A204.1 (cell line): ENCODE measurements at regions not wholly inside any gene's neighbourhood (a gene's known extent, or its start where the extent isn't known, plus 50 kb on each side); places are given as distances from the start of the nearest gene placed in this dataset.
"Not testable (repeated sequence)": the region's sequence is repeated elsewhere in the genome, so short reads cannot be mapped to it uniquely, and the experiment has no call there.

ENCODE experiments used
- FAIRE-seq: peaks from 2 replicates; lab custom pipeline; 2012; peaks lifted over from hg19 to GRCh38; lab: Jason Lieb, UNC

DNA sequence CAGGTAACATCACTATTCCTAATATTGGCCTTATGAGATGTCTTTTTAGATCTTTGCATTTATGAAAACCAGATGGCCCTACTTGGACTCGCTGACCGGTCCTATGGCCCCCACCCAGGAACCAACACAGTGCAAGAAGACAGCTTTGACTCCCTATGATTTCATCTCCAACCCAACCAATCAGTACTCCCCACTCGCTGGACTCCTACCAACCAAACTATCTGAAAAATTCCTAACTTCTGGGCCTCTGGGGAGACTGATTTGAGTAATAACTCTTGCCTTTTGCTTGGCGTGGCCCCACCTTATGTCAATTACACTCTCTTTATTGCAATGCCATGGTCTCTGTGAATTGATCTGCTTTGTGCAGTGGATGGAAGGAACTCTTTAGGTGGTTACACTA is 828.9 kb downstream of the CDH11 start:
- FAIRE-seq, result no peak

DNA sequence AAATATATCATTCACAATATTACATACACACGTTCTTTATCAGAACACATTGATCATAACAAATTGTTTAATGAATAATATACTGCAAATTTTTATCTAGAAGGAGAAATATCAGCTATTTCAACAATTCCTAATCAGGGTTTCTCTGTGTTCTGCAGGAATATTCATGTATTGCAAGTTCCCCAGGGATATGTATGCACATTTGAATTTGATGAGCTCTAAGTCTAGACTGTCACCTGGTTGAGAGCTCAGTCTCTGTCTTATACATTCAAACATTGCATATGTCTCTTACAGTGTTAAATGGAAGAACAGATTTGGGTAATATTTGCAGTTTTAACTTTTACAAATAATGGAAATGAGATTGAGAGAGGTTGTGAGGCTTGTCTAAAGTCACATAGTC is 829.7 kb downstream of the CDH11 start:
- FAIRE-seq, result no peak

DNA sequence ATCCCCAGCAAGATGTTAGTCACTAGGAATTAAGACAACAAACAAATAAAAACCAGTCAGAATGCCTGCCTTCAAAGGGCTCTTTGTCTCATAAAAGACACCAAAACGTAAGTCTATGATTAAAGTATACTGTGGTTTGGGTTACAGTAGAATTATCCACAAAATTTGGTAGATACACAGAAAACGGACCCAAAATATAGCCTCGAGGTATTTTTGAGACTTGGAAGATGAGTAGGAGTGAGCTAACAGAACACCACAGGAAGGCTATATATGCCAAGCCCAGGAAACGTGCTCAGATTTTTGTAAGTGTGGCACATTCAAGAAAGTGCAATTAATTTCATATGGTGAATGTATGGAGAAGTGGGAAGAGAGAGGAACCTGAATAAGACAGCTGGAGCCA is 831.4 kb downstream of the CDH11 start:
- no peak for FAIRE-seq

DNA sequence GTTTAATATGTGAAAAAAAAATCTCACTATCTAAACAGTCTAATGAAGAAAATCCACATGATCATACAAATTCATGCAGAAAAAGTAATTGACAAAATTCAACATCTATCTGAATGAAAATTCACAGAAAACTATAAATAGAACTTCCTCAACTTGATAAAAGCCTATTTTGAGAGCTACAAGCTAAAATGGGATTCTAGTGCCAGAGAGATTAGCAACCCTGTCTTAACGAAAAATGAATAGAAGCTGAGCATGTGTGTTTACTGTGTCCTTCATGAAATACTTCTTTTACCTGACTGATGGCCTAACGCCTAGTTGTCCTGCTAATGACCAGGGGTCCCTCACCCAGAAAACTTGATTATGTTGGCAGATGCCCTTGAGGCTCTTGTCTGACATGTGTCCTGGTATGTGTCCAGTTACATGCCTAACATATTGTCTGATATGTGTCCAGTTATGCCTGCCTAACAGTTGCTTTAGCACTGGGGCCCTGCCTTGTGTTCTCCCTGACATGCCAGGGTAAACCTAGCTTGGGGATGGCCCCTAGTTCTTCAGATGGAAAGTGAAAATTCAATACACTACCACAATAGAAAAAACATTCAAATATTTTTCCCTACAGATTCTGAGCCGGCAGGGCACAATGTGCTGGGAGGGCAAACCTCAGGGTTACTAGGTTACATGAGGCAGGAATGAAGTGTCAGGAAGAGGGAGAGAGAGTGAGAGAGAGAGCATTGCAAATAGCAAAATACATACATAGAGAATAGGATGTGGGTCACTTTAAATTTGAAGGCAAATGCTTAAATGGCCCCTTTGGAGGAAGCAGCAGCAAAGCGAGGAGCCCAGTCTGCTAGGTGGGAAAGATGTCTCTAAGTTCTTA is 834.0 kb downstream of the CDH11 start:
- FAIRE-seq, result no peak

DNA sequence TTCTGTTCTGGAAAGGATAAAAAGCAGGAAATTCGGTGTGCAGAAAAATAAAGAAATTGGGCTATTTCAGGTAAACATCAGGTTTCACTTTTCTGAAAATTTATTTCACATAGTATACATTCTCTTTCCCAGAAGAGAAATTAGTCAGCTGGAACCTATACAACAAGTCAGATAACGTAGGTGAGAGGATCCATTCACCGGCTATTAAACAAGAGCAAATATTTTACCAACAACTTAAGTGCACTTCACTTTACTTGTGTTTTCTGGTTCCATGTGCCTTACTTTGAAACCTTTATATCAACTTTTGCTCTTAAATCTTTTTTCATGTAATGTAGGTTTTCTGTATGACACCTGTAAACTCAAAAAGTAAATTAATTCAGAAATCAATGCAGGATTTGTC is 839.7 kb downstream of the CDH11 start:
- FAIRE-seq, result no peak

DNA sequence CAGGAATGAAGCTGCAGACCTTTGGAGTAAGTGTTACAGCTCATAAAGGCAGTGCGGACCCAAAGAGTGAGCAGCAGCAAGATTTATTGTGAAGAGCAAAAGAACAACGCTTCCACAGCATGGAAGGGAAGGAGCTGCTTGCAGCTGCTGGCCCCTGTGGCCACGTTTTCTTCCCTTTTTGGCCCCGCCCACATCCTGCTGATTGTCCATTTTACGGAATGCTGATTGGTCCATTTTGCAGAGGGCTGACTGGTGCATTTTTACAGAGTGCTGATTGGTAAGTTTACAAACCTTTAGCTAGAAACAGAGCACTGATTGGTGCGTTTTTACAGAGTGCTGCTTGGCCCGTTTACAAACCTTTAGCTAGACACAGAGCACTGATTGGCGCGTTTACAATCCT is 841.5 kb downstream of the CDH11 start:
- FAIRE-seq, result no peak

DNA sequence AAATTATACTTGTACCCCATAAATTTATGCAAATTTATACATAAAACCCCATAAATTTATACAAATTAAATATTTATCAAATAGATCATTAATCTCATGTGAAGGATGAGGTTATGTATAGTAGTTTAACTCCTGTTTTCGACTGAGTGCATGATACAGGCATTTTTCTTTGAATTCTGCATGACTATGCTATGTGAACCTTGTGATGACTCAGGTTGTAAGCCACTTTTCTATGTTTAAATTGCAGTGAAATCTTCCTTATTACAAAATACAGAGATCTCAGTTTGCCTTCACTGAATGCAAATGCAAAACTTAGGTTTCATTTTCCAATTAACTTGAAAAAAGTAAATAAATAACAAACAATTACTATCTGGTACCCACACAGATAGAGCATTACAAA is 843.7 kb downstream of the CDH11 start:
- no peak for FAIRE-seq

DNA sequence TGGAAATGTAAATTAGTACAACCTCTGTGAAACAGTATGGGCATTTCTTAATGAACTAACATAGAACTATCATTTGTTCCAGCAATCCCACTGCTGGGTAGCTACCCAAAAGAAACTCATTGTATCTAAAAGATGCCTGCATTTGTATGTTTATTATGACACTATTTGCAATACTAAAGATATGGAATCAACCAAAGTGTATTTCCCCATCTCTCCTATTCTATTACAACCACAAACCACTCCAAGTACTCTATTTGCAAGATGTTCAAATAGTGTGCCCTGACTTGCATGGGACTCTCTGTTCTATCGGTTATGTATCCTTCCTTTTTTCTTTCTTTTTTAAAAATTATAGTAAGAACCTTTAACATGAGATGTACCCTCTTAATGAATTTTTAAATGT is 845.2 kb downstream of the CDH11 start:
- FAIRE-seq, result no peak

DNA sequence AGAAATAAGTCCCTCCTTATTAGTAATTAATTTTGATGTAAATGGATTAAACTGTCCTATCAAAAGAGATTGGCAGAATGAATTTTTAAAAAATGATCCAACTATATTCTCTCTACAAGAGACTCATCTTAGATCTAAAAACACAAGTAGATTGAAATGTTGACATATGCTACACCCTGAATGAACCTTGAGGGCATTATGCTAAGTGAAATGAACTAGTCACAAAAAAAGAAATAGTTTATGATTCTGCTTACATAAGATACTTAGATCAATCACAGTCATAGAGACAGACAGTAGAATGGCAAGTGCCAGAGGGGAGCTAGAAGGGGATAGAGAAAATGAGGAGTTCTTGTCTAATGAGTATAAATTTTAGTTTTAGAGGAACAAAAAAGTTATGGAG is 849.8 kb downstream of the CDH11 start:
- FAIRE-seq, result no peak

DNA sequence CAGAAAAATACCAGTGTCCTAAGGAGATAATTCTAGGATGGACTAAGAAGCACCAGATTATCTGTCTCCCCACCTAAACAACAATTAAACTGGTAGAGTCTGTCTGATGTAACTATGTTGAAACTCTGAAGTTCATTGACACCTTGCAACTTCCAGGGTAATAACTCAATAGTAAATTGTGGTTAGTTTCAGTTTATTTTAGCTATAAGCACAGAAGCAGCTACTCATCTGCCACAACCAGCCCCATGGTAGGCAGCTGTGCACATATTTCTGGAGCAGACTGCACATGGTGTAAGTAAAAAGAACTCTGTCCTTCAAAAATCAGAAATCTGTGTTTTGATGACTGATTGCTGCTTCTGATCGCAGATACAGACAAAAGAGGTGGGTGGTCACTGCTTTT is 852.1 kb downstream of the CDH11 start:
- no peak for FAIRE-seq

DNA sequence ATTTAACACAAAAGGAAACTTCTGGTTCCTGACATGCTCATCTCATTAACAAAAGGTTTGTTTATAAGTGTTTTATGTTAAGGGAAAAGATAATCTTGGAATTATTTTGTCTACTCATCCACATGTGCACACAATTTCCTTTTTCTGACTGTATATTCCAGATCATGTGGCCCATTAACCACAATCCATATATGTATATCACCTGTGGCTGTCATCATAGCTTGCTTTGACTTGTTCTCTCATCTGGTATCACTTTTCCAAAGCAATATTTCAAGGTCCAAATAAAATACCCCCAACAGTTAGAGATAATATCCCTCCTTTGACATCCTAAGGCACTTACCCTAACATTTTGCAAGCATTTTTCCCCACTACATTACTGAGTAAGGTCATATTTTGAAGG is 856.1 kb downstream of the CDH11 start:
- no peak for FAIRE-seq

DNA sequence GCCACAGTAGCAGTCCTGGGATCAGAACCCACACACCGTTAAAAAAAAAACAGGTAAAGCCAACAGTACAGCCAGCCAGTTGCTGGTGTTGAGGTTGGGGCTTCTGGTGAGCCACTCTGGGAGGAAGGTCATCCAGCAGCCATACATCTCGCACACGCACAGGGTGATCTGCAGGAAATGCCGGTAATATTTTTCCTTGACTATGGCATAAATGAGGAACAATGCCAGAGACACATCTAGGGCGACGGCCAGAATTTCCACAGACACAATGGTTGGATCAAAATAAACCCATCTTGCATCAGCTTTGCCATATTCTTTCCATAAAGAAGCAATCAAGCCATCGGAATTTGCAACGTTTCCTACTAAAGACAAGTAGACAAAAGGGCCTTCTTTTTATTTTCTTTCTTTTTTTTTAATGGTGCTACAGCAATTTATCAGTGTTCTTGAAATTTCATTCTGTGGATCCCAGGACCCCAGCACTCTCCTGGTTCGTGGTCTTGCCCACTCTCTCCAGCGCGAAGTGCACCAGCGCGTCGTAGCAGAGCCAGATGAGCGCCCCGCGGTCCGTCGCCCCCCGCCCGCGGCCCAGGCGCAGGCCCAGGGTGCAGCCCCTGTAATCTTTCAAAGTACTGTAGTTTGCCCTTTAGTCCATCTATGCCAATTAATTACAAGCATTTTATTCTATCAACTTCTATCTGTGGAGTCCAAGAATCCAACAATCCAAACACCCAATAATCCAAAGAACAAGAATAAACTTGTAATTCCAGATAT is 861.0 kb downstream of the CDH11 start:
- FAIRE-seq, result not testable (repeated sequence)

DNA sequence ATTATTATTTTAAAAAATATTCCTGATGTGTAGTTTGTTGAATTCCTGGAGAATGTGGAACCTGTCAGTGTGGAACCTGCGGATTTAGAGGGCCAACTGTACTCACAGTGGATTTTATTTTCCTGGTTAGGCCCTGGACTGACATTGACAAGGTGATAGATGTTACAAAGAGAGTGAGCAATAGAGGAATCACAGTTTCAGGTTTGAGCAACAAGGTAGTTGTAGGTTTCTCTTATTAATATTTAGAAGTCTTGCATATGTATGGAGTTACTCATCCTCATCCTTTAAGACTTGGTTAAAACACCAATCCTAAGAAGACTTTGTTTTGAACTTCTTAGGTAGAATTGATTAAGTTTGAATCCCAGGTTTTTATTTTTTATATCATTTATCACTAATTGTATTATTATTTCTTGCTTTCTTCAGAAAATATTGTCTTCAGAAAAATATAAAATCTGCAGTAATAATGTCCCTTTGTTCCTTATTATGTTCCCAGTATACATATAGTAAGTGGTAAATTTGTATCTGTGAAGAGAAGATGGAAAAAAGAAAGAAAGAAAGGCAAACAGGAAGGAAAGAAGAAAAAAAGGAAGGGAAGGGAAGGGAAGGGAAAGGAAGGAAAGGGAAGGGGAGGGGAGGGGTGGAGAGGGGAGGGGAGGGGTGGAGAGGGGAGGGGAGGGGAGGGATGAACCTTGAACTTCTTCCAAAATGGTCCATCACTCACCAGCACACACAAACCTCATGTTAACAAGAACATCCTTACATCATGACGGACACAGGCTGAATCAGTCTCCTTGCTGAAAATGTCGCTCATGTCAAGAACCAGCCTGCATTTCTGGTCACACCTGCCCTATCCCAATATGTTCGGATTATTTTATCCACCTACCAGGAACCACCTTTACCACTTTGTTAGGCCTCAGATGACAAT is 867.2 kb downstream of the CDH11 start:
- no peak for FAIRE-seq

DNA sequence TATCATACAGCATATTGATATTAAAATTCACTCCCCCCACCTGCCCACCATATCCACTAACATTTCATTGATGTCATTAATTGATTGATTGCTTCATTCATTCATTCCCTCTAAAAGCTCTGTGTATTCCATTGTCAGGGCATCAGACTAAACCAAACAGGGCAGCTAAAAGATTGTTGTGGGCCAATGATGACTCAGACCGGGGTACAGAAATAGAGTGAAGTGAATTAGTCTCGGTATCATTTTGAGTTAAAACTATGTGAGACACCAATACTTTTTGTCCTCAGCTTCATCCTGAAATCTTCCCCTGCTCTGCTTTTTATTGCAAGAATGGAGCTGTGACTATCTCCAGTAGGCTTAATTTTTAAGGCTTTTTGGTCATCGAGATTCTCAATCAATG is 868.3 kb downstream of the CDH11 start:
- FAIRE-seq, result no peak

DNA sequence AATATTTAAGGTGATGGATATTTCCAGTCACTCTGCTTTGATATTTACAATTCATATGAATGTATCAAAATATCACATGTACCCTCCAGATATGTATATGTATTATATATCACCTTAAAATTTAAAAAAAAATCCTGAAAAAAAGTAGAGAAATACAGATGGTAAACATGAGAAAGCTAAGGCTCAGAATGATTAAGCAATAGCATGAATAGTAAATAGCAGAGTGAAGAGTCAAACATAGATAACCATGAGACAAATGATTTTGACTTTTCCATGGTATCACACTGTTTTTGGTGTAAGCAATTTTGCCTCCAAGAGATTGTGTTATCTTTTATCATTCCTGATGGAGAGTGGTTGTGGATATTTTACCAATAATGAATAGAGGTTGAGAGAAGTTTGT is 868.8 kb downstream of the CDH11 start:
- no peak for FAIRE-seq

DNA sequence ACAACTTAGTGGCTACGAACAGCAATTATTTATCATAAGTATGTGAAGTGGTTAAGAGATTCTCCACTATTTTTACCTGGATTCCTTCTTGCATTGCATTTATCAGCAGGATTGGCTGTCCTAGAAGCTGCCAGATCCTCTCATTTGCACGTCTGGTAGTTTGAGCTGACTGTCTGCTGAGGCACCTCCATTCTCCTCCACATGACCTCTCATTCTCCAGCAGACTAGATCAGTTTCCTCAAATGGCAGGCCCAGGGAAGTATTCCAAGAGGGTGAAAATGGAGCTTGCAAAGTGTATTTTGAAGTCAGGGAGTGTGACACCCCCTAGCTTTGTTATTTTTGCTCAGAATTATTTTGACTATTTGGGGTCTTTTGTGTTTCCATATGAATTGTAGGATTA is 870.1 kb downstream of the CDH11 start:
- FAIRE-seq, result no peak

DNA sequence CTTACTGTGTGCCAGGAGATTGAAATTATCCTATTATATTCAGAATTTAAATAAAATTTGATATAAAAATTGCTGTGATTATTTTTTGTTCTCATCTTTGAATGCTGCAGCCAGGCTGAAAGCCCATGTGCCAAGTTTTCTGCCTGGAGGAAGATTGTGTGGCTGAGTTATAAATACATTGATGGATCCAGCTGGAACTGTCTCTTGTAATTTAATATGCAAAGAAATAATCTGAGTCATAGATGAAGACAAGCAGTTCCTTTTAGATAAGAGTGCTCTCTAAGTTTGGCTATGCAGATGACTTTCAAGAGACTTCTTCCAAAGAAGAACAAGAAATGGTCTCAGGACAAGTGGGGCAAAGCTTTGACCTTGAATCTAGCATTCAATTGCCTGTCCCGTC is 871.0 kb downstream of the CDH11 start:
- FAIRE-seq, result no peak

DNA sequence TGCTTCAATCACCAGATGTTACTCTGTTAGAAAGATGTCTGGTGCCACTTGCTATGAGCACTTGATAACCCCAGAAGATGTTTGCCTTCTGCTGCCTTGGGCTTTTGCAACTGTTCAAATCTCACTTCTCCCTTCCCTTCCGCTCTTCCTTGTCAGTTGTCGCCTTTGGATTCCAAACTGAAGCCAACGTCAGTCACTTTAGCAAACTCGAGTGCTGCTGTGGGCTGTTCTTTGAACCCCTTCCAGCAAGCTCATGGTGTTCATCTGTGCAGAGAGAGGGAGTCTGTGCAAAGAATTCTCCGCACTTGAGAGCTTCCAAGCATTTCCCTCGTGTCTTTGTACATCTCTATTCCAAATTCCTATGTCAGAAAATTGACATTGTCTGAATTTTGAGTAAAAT is 879.4 kb downstream of the CDH11 start:
- no peak for FAIRE-seq

DNA sequence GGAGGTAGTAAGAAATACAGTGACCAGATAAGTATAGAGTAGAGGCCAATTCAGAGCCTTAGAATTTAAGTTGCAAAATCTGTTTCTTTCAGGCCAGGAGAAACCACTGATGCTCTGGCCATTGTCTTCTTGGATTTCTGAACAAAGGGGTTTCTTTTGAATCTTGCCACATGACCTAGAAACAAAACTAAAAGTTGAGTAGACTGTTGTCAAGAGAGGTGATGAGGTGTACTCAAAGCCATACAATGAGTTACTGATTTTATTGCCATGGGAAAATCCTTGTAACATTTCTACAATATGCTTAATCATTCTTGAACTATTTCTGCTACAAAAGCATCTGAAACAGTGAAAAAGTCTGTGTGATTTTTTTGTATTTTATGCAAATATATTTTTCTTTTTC is 881.3 kb downstream of the CDH11 start:
- no peak for FAIRE-seq

DNA sequence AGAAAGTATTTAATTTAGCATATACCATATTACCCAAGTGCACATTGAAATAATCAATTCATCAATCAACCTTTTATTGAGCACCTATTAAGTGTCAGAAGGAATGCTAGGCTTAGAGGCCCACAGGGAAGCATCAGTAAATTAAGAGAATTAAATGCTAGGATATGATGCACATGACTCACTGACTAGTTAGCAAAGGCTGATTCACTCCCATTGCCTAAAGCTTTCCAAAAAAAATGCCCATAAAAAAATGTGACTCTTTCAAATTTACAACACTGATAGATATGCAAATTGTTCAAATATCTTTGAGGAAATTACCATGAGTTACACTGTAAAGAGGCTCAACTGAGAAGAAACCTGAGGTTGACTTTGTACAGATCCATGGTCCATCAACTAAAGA is 883.3 kb downstream of the CDH11 start:
- no peak for FAIRE-seq

DNA sequence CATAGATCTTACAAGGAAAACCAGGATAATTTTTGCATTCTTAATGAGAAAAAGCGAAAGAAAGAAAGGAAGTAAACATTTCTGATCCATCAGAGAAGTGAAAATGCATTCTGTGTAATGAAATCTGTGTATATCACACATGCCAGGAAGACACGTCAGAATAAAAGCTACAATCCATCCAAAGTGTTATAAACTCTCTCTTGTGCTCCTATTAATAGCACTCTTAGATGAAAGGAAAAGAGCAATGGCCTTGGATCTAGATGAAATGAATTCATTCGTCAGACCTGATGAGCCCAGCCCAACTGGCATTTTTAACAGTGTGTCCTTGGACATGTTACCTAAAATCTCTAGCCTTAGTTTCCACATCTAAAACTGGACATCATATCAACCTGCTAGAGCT is 885.5 kb downstream of the CDH11 start:
- no peak for FAIRE-seq

DNA sequence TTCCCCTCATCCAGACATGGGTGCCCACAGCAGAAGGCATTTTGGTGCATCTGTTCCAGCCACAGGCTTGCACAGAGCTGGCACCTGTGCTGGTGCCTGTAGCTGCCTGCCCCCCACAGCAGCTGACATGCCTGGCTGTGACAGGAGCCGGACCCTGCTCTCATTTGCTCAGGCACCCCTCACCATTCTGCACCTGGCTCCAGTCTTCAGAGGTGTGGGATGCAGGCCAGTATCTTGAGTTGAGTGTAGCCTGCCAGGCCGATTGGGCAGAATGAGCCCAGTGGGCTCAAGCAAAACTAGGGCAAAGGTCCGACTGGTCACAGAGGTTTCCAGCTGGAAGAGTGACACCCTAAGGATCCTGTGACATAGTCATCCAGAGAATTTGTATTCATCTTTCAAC is 887.7 kb downstream of the CDH11 start:
- no peak for FAIRE-seq

DNA sequence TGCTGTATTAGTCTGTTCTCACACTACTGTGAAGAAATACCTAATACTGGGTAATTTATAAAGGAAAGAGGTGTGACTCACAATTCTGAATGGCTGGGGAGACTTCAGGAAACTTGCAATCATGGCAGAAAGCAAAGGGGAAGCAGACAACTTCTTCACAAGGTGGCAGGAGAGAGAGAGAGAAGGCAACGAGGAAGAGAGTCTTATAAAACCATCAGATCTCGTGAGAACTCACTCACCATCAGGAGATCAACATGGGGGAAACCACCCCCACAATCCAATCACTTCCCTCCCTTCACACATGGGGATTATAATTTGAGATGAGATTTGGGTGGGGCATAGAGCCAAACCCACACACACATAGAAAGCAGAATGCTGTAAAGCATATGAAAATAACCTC is 896.2 kb downstream of the CDH11 start:
- no peak for FAIRE-seq
